Ureter (tissue), 1 donor: ENCODE measurements at regions not wholly inside any gene's neighbourhood (a gene's known extent, or its start where the extent isn't known, plus 50 kb on each side); places are given as distances from the start of the nearest gene placed in this dataset.
A peak's percentile ranks its signal among the peaks of the same experiment; 100 is the strongest.

Source experiments
- DNase-seq: peaks from one replicate; pipeline ENCODE4 v3.0.0-alpha.2; 2020; ENCODE audit warnings: low spot score
- donor health status: DM: yes; HTN: yes; CAD: no.

GRCh38 chr1:29753771-29754572, 517.6 kb downstream of the PTPRU start:
- peak; percentile 20 for DNase-seq

- peak; percentile 31 for DNase-seq
Observed at GRCh38 chr1:29753244-29753643, 516.9 kb downstream of the PTPRU start.

DNA sequence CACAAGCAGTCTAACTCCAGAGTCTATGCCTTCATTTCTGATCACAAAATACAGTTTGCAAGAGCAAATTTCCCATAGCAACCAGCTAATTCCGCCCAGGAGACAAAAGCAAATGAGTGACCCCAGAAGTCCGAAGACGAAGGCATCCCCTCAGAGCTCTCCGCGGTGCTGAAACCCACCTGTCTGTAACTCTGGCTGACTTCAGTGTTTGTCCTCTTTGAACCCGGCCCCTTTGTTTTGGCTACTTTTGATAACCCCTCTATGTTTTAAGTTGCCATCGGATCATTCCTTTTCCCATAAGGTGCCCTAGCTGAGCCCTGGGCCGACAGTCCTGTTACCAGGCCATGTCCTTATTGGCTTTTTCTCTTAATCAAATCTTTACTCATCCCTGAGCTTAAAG, 515.8 kb downstream of the PTPRU start:
- DNase-seq: peak; percentile 15

- DNase-seq: peak; percentile 9
Observed at GRCh38 chr1:29749024-29749945, 513.0 kb downstream of the PTPRU start.

GRCh38 chr1:29747196-29747595, 510.9 kb downstream of the PTPRU start:
- DNase-seq: no peak

DNA sequence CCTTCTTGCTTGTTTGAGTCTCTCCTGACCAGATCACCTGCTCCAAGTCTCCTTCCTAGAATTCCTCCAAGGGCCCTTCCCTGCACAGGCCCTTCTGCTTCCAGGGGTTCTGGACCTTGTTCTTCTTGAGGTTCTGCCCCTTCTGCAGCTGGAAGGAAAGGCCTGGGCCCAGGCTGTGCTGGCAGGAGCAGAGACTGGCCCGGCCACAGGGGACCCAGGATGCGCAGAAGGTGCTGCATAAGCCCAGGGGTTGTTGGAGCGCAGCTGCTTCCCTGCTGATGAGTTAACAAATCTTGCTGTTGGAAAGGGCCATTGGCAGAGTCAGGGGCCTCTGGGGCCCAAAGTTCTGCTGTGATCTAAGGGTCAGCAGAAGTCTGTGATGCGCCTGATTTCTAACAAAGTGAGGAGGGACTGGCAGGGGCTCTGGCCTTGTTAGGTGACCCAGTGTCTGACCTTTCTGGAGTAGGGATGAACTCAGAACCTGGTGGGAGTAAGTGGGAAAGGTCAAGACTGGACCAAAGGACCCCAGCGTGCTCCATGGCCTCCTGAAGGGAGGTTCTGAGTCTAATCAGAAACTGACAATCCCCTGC, 509.8 kb downstream of the PTPRU start:
- no peak for DNase-seq

DNA sequence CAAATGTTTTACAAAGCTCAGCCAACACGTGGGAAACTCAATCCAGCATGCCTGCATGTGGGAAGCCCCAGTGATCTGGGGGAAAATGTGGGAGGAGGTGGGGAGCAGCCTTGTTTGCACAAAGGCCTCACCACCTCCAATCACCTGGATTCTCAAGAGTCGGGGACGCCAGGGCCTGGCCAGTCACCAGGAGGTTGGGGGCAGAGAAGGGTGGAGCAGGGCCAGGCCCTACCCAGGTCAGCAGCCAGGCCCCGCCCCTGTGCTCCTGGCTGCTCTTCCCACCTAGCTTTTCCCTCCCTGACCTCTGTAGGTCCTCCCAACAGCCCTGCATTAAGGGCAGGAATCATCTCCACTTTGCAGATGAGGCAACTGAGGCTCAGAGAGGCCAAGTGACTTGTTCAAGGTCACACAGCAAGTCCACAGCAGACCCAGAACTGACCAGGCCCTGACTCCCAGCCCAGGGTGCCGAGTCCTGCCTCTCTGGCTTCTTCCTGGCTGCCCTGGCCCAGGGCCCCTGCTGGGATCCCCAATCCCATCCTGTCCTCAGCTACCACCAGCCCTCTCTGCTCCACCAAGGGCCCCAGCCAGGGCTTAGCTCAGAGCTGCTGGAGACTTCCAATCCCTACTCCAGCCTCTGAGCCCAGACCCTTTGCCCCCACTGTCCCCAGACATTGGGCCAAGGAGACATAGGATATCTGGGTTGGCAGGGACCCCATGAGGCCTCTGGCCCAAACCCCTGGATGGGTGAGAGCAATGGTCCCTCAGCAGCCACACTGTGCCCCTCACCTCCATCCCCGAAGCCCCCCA, 508.6 kb downstream of the PTPRU start:
- DNase-seq: no peak

DNA sequence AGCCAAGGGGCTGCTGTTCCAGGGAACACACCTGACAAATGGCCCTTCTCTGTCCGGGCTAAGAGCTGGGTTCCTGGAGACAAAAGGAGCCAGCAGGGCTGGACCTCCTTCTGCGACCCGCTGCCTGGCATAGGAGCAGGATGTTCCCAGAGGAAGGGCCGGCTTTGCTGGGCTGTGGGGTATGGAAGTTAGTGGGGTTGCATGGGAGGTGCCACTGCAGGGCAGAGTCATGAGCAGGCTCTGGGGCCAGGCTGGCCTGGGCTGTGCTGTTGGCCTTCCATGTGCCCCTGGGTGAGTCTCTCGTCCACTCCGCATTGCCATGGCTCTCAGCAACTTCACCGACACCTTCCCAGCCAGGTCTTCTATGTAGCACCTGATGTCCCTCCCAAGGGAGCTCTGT, 507.6 kb downstream of the PTPRU start:
- no peak for DNase-seq

DNA sequence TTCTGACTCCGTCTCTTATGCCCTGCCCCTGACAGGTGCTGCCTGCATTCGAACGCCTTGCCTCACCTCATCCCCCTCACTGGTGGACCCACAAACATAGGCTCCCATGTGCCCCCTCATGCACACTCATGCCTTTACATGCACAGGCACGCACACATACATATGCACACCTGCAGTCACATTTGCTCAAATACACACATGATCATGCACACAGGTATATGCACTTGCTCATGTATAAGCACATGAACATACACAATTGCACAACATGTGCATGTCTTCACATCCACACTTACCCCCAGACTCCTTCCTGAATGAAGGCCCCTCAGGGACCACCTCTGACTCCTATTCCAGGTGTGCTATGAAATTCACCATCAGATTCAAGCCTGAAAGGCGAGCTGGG, 506.9 kb downstream of the PTPRU start:
- DNase-seq: no peak

DNA sequence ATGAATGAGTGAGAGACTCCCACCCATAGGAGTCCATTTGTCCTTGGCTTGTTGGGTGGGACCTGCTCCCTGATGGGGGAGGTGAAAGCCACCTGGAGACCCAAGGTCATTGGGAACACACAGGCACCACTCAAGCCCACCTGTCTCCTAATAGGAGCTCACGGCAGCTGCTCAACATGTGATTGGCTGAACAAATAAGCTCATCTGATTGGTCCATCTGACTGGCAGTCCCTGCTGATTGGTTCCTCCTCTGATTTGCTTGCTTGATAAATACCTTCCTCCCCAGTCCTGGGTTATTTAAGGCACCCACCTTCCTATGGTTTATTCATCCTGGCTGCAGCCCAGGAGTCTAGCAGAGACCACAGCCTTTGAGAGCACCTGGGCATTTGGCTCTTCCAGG, 502.9 kb downstream of the PTPRU start:
- DNase-seq: no peak

GRCh38 chr1:29736582-29737188, 500.4 kb downstream of the PTPRU start:
- no peak for DNase-seq

- DNase-seq: no peak
Observed at GRCh38 chr1:29732453-29732852, 496.1 kb downstream of the PTPRU start.

GRCh38 chr1:29730623-29731022, 494.3 kb downstream of the PTPRU start:
- no peak for DNase-seq

GRCh38 chr1:29729281-29729680, 493.0 kb downstream of the PTPRU start:
- DNase-seq: no peak

DNA sequence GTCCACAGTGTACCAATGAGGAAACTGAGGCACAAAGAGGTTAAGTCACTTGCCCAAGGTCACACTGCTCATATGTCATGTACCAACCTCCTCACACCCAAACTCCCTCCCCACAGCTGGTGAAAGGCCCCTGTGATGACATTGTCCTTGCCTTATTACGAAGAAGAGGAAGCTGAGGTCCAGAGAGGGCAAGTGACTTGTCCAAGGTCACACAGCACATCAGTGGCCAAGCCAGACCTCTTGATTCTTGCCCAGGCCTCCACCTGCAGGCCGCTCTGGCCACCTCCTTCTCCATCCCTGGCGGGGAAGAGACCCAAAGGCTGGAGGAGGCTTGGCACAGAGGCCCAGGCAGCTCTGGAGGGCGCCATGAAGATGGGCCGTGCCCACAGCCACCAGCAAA, 492.4 kb downstream of the PTPRU start:
- no peak for DNase-seq

DNA sequence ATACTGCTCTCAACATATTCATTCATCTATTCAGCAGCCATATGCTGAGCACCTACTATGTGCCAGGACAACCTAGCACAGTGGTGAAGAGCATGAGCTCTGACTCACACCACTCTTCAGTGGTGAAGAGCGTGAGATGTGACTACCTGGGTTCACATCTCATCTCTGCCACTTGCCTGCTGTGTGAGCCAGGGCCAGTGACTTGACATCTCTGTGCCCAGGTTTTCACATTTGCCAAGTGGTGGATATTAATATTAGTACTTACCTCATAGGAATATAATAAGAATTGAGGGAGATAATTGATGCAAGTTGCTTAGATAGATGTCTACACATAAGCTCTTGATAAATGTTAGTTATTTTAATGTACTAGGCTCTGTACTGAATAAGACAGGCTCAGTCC, 488.9 kb downstream of the PTPRU start:
- no peak for DNase-seq

DNA sequence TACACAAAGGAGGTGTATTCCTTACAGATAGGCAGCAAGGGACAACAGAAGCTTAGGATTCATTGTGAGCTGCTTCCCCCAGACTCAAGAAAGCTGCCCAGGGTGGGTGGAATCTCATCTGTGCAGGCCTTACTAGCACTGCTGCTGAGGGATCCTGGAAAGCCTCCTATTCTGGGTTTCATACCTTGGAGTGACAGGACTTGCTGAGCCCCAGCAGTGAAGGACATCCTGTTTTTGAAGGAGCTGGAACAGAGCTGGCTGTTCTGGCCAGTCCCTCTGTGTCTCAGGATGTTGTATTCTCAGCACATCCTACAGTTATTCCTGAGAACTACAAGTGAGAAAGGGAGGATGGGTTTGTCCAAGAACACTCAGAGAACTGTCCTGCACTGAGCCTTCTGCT, 486.3 kb downstream of the PTPRU start:
- DNase-seq: no peak

- DNase-seq: no peak
Observed at GRCh38 chr1:29719253-29719652, 482.9 kb downstream of the PTPRU start.

DNA sequence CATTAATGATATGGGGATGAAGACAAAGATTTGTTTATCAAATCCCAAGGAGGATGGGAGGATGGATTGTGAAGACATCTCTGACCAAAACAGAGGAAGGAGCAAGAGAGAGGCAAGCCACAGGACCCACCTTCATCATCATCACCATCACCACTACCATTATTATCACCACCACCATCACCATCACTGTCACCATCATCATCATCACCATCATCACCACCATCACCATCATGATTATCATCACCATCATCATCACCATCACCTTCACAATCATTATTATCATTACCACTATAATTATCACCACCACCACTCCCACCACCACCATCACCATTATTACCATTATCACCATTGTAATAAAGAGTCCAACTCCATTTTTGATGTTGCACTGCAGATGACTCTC, 482.5 kb downstream of the PTPRU start:
- no peak for DNase-seq

DNA sequence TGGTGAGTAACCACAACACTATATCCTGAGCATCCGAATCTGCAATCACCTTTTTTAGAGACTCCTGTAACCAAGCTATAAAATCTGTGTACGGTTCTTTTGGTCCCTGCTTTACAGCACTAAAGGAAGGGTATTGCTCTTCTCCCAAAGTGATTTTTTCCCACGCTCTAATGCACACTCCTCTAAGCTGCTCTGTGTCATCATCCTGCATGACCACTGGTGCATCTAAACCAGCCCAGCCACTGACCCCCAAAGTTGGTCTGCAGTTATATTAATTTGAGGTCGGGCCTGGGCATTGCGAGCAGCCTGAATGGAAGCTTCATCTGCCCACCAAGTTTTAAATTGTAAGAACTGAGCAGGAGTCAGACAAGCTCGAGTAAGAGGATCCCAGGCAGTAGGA, 480.0 kb downstream of the PTPRU start:
- no peak for DNase-seq

GRCh38 chr1:29713857-29714256, 477.5 kb downstream of the PTPRU start:
- no peak for DNase-seq
